ENCODE measurements at regions not wholly inside any gene's neighbourhood (a gene's known extent, or its start where the extent isn't known, plus 50 kb on each side); places are given as distances from the start of the nearest gene placed in this dataset.

DNA sequence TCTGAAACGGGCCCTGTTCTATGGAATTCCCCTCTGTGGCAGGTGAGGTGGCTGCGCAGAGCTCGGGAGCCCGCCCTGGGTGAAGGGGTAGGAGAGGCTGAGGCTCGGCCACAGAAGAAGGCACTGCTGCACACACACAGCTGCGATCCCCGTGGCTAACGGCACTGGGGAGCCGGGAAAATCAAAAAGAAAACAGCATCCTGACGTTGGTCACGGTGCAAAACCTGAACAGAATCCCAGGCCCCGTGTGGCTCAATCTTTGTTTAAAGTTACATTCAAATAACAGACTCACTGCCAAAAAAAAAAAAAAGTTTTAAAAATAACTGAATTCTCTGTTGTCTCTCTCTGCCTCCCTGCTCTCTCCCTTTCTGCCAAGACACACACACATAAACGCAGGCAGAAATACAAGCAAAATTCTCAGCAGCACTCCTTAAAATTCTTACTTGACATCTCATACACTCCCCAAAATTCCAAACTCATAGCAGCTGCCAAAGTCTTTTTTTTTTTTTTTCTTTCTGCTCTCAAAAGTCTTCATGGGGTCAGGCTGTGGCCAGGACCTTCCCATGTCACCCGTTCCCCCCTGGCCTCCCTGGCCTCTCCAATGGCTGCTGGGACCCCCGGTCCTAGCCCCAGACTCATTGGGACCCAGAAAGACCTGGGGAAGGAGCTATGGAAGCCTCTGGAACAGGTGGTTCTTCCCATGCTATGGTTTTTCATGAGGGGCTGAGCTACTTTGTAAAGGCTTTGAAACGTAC, 248.8 kb downstream of the TTLL2 start:
- ChIA-PET CTCF (no interaction called here), POLR2A (no interaction called here)
- DNase-seq (ENCODE audit: extremely low spot score), result no peak
- no peak for TF ChIP-seq FOXA1 (IDR thresholded peaks at IDR 0.05)
- no peak for TF ChIP-seq BHLHE40 (IDR thresholded peaks at IDR 0.05; ENCODE audit: borderline replicate concordance)
- no peak for TF ChIP-seq ELF4 (IDR thresholded peaks at IDR 0.05)
- no peak for TF ChIP-seq SUZ12 (IDR thresholded peaks at IDR 0.05)
- TF ChIP-seq PKNOX1 (IDR thresholded peaks at IDR 0.05), result no peak
- no peak for TF ChIP-seq HDGF (IDR thresholded peaks at IDR 0.05; ENCODE audit: borderline replicate concordance)
- TF ChIP-seq L3MBTL2 (conservative IDR thresholded peaks at IDR 0.05), result no peak
- TF ChIP-seq FOXM1 (IDR thresholded peaks at IDR 0.05; ENCODE audit: borderline replicate concordance), result no peak
- TF ChIP-seq LEF1 (IDR thresholded peaks at IDR 0.05; ENCODE audit: borderline replicate concordance), result no peak
- no peak for TF ChIP-seq NFRKB (IDR thresholded peaks at IDR 0.05)
- TF ChIP-seq ARNT (IDR thresholded peaks at IDR 0.05), result no peak
- TF ChIP-seq TARDBP (IDR thresholded peaks at IDR 0.05), result no peak
- TF ChIP-seq CTBP1 (IDR thresholded peaks at IDR 0.05; ENCODE audit: borderline replicate concordance), result no peak
- no peak for TF ChIP-seq ZNF384 (IDR thresholded peaks at IDR 0.05)
- no peak for TF ChIP-seq SP1 (IDR thresholded peaks at IDR 0.05)
- no peak for TF ChIP-seq FOXK2 (IDR thresholded peaks at IDR 0.05)

DNA sequence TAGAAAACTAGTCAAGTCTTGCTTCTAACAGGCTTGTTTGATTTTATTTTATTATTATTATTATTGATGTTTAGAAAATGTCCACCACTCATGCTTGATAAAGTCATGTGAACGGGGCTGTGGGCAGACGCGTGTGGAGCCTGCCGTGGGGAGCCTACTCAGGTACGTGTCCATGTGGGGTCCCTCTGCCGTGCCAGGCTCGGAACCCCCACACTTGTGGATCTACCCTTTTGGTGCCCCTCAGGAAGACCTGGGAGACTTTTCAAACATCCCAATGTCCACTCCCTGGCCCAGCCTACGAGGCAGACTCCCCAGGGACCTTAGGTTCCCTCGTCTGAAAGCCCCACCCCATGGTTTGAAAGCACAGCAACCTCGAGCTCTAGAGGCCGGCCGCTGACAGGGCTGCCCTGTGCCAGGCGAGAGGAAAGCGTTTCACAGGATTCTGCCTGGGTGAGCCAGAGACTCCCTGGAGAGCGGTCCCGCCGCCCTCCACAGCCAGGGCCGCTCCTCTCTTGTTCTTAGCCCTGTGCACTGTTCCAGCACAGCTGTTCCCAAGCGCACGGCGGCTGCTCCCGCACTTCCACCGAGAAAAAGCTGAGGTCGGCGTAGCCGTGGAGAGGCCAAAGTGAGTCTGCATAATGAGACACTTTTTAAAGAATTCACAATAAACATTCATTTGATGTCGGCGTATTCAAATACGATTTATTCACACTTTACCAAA, 249.7 kb downstream of the TTLL2 start:
- CTCF ChIA-PET, result no interaction called here
- TF ChIP-seq L3MBTL2 (conservative IDR thresholded peaks at IDR 0.05) (no peak), FOXA1 (IDR thresholded peaks at IDR 0.05) (no peak), ELF4 (IDR thresholded peaks at IDR 0.05) (no peak), FOXM1 (IDR thresholded peaks at IDR 0.05; ENCODE audit: borderline replicate concordance) (no peak), TARDBP (IDR thresholded peaks at IDR 0.05) (no peak)
- DNase-seq (ENCODE audit: extremely low spot score), result no peak
- POLR2A ChIA-PET, result no interaction called here

- DNase-seq (ENCODE audit: extremely low spot score), result no peak
- TF ChIP-seq PKNOX1 (IDR thresholded peaks at IDR 0.05), result no peak
- CTCF ChIA-PET, result no interaction called here
- POLR2A ChIA-PET, result no interaction called here
Measured at GRCh38 chr6:167575158-167575696, 250.3 kb downstream of the TTLL2 start.

DNA sequence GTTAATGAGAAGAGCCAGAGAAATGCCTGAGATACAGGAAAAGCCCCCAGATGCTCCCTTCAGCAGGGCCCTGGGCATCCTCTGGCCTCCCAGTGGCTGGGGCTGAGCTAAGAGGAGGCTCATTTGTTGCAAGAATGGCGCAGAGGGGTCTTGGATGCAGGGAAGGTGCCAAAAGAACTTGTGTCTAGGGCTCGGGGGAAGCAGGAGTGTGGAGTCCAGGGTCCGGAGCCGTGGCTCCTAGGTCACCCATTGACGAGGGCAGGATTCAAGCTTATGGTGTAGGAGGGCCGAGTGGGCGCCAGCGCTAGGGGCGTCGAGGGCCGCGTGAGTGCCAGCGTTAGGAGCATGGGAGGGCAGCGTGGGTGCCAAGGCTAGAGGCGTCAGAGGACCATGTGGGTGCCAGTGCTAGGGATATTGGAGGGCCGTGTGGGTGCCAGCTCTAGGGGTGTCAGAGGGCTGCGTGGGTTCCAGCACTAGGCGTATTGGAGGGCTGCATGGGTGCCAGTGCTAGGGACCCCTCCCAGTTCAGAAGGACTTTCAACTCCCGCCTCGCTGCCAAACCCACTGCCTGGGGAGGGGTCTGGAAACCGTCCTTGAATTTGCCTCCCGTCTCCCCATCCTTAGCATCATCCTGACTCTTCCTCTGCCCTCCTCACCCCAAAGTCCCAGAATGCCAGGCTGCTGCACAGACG, 250.5 kb upstream of the AFDN start:
- POLR2A ChIA-PET, result no interaction called here
- no peak for DNase-seq (ENCODE audit: extremely low spot score)
- CTCF ChIA-PET, result no interaction called here
- TF ChIP-seq LEF1 (IDR thresholded peaks at IDR 0.05; ENCODE audit: borderline replicate concordance) (no peak), ZNF384 (IDR thresholded peaks at IDR 0.05) (no peak), SP1 (IDR thresholded peaks at IDR 0.05) (no peak), BHLHE40 (IDR thresholded peaks at IDR 0.05; ENCODE audit: borderline replicate concordance) (no peak), ELF4 (IDR thresholded peaks at IDR 0.05) (no peak), FOXA1 (IDR thresholded peaks at IDR 0.05) (no peak), FOXM1 (IDR thresholded peaks at IDR 0.05; ENCODE audit: borderline replicate concordance) (no peak), SUZ12 (IDR thresholded peaks at IDR 0.05) (no peak), CTBP1 (IDR thresholded peaks at IDR 0.05; ENCODE audit: borderline replicate concordance) (no peak), FOXK2 (IDR thresholded peaks at IDR 0.05) (no peak), L3MBTL2 (conservative IDR thresholded peaks at IDR 0.05) (no peak)

GRCh38 chr6:167576828-167577503, 249.7 kb upstream of the AFDN start:
- no peak for DNase-seq (ENCODE audit: extremely low spot score)
- CTCF ChIA-PET, result no interaction called here

More at GRCh38 chr6:167576828-167577503, 249.7 kb upstream of the AFDN start:
- TF ChIP-seq LEF1 (IDR thresholded peaks at IDR 0.05; ENCODE audit: borderline replicate concordance) (no peak), PKNOX1 (IDR thresholded peaks at IDR 0.05) (no peak), CTBP1 (IDR thresholded peaks at IDR 0.05; ENCODE audit: borderline replicate concordance) (no peak), FOXK2 (IDR thresholded peaks at IDR 0.05) (no peak), FOXA1 (IDR thresholded peaks at IDR 0.05) (no peak), HDGF (IDR thresholded peaks at IDR 0.05; ENCODE audit: borderline replicate concordance) (no peak), ELF4 (IDR thresholded peaks at IDR 0.05) (no peak), NFRKB (IDR thresholded peaks at IDR 0.05) (no peak), SUZ12 (IDR thresholded peaks at IDR 0.05) (no peak), TARDBP (IDR thresholded peaks at IDR 0.05) (no peak), BHLHE40 (IDR thresholded peaks at IDR 0.05; ENCODE audit: borderline replicate concordance) (no peak), FOXM1 (IDR thresholded peaks at IDR 0.05; ENCODE audit: borderline replicate concordance) (no peak), ARNT (IDR thresholded peaks at IDR 0.05) (no peak), L3MBTL2 (conservative IDR thresholded peaks at IDR 0.05) (no peak), ZNF384 (IDR thresholded peaks at IDR 0.05) (no peak)
- POLR2A ChIA-PET, result no interaction called here

Data from HEK293T (cell line).